Tibial artery (tissue), 4 donors: ENCODE measurements at regions not wholly inside any gene's neighbourhood (a gene's known extent, or its start where the extent isn't known, plus 50 kb on each side); places are given as distances from the start of the nearest gene placed in this dataset.
A peak's percentile ranks its signal among the peaks of the same experiment; 100 is the strongest.

ENCODE experiments used
- DNase-seq, 2 donors: peaks; one replicate each; pipeline ENCODE4 v3.0.0-alpha.2; 2019
- H3K27ac ChIP-seq, 2 donors: fragments of 200-600 bp; sonication (generic) in 1 of 2; 1 replicate in 1 of 2; 2 replicates in 1 of 2; pipeline ENCODE4 v1.5.1; 2018 to 2019; ENCODE audit warnings: mild to moderate bottlenecking in 1 of 2
- H3K27me3 ChIP-seq, 2 donors: fragments of 200-600 bp; sonication (generic) in 1 of 2; one replicate each; pipeline versions ENCODE4 v1.5.1 to v1.6.0; 2016 to 2019
- H3K36me3 ChIP-seq, 3 donors: fragments of 200-600 bp; sonication (generic) in 2 of 3; one replicate each; pipeline ENCODE4 v1.5.1; 2016 to 2019; ENCODE audit warnings: mild to moderate bottlenecking in 2 of 3
- H3K4me1 ChIP-seq, 4 donors: fragments of 200-600 bp; sonication (generic) in 2 of 4; 1 replicate in 3 of 4; 2 replicates in 1 of 4; pipeline ENCODE4 v1.5.1; 2016 to 2019
- H3K4me3 ChIP-seq, 2 donors: fragments of 200-600 bp; sonication (generic) in 1 of 2; 1 replicate in 1 of 2; 2 replicates in 1 of 2; pipeline ENCODE4 v1.5.1; 2018 to 2019; ENCODE audit warnings: mild to moderate bottlenecking in 2 of 2
- H3K9me3 ChIP-seq, 3 donors: fragments of 200-600 bp; sonication (generic) in 1 of 3; one replicate each; pipeline ENCODE4 v1.5.1; 2016 to 2019
- CTCF ChIP-seq, 2 experiments: fragments of 200-600 bp in 1 of 2; fragments of 450-650 bp in 1 of 2; IDR thresholded peaks; one replicate each; pipeline ENCODE4 v1.5.1; 2017 to 2019; ENCODE audit warnings: antibody characterized with exemption in 2 of 2, mild to moderate bottlenecking in 1 of 2, moderate library complexity in 1 of 2
- intact Hi-C: fragments of 100-400 bp; cut with DNase I; formaldehyde crosslinking; loops from one replicate; pipeline ENCODE4 v1.15.0; 2023; ENCODE audit warnings: low total_unique reads

- H3K4me3 ChIP-seq: no peak overlapping the region
- intact Hi-C loops: no loop called here
- H3K27me3 ChIP-seq: no peaks in the 10 kb centered on the region
- H3K9me3 ChIP-seq: no peaks in the 10 kb centered on the region
- no peak for TF ChIP-seq CTCF (IDR thresholded peaks at IDR 0.05)
- no peak overlapping the region for H3K27ac ChIP-seq
- DNase-seq: no peak
- peaks cover 0 to 13% (median 3%) of the 10 kb centered on the region in 4 donors for H3K4me1 ChIP-seq
- H3K36me3 ChIP-seq: no peaks in the 10 kb centered on the region
Observed at GRCh38 chr20:57970116-57970515, 258.3 kb downstream of the ANKRD60 start.

- Histone ChIP-seq H3K4me3 (no peak overlapping the region), H3K27me3 (no peaks in the 10 kb centered on the region), H3K27ac (no peak overlapping the region), H3K36me3 (no peaks in the 10 kb centered on the region), H3K4me1 (peaks cover 6 to 33% (median 20%) of the 10 kb centered on the region in 4 donors), H3K9me3 (no peaks in the 10 kb centered on the region)
- intact Hi-C loops: loop anchor here (5.0 kb wide), 1 partner anchor 311 kb away; no protein-coding TSS in a partner anchor
- no peak for DNase-seq
- no peak for TF ChIP-seq CTCF (IDR thresholded peaks at IDR 0.05)
Observed at GRCh38 chr20:57968120-57968519, 258.3 kb upstream of the PMEPA1 start.

GRCh38 chr20:57967364-57967763, 257.5 kb upstream of the PMEPA1 start:
- H3K9me3 ChIP-seq: no peaks in the 10 kb centered on the region
- no peak for TF ChIP-seq CTCF (IDR thresholded peaks at IDR 0.05)
- no peak overlapping the region for H3K4me3 ChIP-seq
- no peak overlapping the region for H3K27ac ChIP-seq
- no peaks in the 10 kb centered on the region for H3K36me3 ChIP-seq
- no peak for DNase-seq
- peaks cover 6 to 40% (median 26%) of the 10 kb centered on the region in 4 donors for H3K4me1 ChIP-seq
- no peaks in the 10 kb centered on the region for H3K27me3 ChIP-seq
- intact Hi-C loops: loop anchor here (5.0 kb wide), 1 partner anchor 310 kb away; no protein-coding TSS in a partner anchor

GRCh38 chr20:57966620-57967019, 256.8 kb upstream of the PMEPA1 start:
- TF ChIP-seq CTCF (IDR thresholded peaks at IDR 0.05): no peak
- Histone ChIP-seq H3K27me3 (no peaks in the 10 kb centered on the region), H3K27ac (no peak overlapping the region), H3K4me3 (no peak overlapping the region), H3K4me1 (peaks cover 6 to 42% (median 26%) of the 10 kb centered on the region in 4 donors), H3K9me3 (no peaks in the 10 kb centered on the region), H3K36me3 (no peaks in the 10 kb centered on the region)
- no peak for DNase-seq
- intact Hi-C loops: loop anchor here (5.0 kb wide), 1 partner anchor 309 kb away; no protein-coding TSS in a partner anchor

- no peak for DNase-seq
- Histone ChIP-seq H3K27me3 (no peaks in the 10 kb centered on the region), H3K27ac (peak overlapping the region; percentile 79 to 84), H3K4me3 (no peak overlapping the region), H3K9me3 (no peaks in the 10 kb centered on the region), H3K36me3 (no peaks in the 10 kb centered on the region), H3K4me1 (peaks cover 6 to 42% (median 26%) of the 10 kb centered on the region in 4 donors)
- intact Hi-C loops: loop anchor here (5.0 kb wide), 1 partner anchor 308 kb away; no protein-coding TSS in a partner anchor
- TF ChIP-seq CTCF (IDR thresholded peaks at IDR 0.05): no peak
Observed at GRCh38 chr20:57965441-57965840, 255.6 kb upstream of the PMEPA1 start.
